OCI-LY1 (cell line): ENCODE measurements at regions not wholly inside any gene's neighbourhood (a gene's known extent, or its start where the extent isn't known, plus 50 kb on each side); places are given as distances from the start of the nearest gene placed in this dataset.

Source experiments
- H2AFZ ChIP-seq: fragments of 200-600 bp; sonication (generic), shearing (Covaris generic); 2 replicates; pipeline ENCODE4 v1.6.0; 2014; ENCODE audit warnings: antibody characterized with exemption, mild to moderate bottlenecking, low read length
- H3F3A ChIP-seq: fragments of 200-600 bp; sonication (generic), shearing (Covaris generic); 2 replicates; pipeline ENCODE4 v1.6.0; 2014; ENCODE audit warnings: mild to moderate bottlenecking, antibody characterized with exemption, low read length, moderate library complexity; ENCODE audit not compliant: insufficient read depth
- H3K27ac ChIP-seq: fragments of 200-600 bp; sonication (generic); 2 replicates; pipeline ENCODE4 v1.5.1; 2014; ENCODE audit warnings: low read length, mixed run types, mild to moderate bottlenecking, low read depth; ENCODE audit not compliant: poor library complexity, severe bottlenecking
- H3K27me3 ChIP-seq: fragments of 200-600 bp; sonication (generic); 2 replicates; pipeline ENCODE4 v1.6.0; 2014; ENCODE audit warnings: antibody characterized with exemption, mild to moderate bottlenecking, low read length, moderate library complexity; ENCODE audit not compliant: insufficient read depth
- H3K36me3 ChIP-seq: fragments of 200-600 bp; sonication (generic); 2 replicates; pipeline ENCODE4 v1.6.1; 2014; ENCODE audit warnings: mild to moderate bottlenecking, antibody characterized with exemption, low read length, moderate library complexity, mixed read lengths; ENCODE audit not compliant: insufficient read depth
- H3K4me1 ChIP-seq: fragments of 200-600 bp; sonication (generic); 2 replicates; pipeline ENCODE4 v1.5.1; 2014; ENCODE audit warnings: mild to moderate bottlenecking, low read length, moderate library complexity; ENCODE audit not compliant: insufficient read depth, severe bottlenecking
- H3K4me2 ChIP-seq: fragments of 200-600 bp; sonication (generic), shearing (Covaris generic); 2 replicates; pipeline ENCODE4 v1.6.1; 2014; ENCODE audit warnings: low read length
- H3K4me3 ChIP-seq: fragments of 200-600 bp; sonication (generic); 2 replicates; pipeline ENCODE4 v1.5.1; 2014; ENCODE audit warnings: low read length, low read depth, mild to moderate bottlenecking, mixed read lengths; ENCODE audit not compliant: poor library complexity, severe bottlenecking
- H3K79me2 ChIP-seq: fragments of 200-600 bp; shearing (Covaris generic); 2 replicates; pipeline ENCODE4 v1.6.1; 2016; ENCODE audit warnings: mixed run types, low read length, mixed read lengths; ENCODE audit not compliant: insufficient read depth
- H3K9ac ChIP-seq: fragments of 200-600 bp; sonication (generic), shearing (Covaris generic); 2 replicates; pipeline ENCODE4 v1.6.1; 2014; ENCODE audit warnings: mild to moderate bottlenecking, low read length, mixed read lengths
- H3K9me2 ChIP-seq: fragments of 200-600 bp; sonication (generic), shearing (Covaris generic); 2 replicates; pipeline ENCODE4 v1.6.1; 2014; ENCODE audit warnings: low read depth, mild to moderate bottlenecking, low read length, mixed read lengths
- H3K9me3 ChIP-seq: fragments of 200-600 bp; shearing (Covaris generic); 2 replicates; pipeline ENCODE4 v1.6.1; 2014; ENCODE audit warnings: low read length, mixed read lengths
- H4K20me1 ChIP-seq: fragments of 200-600 bp; sonication (generic), shearing (Covaris generic); 2 replicates; pipeline ENCODE4 v1.6.0; 2016; ENCODE audit warnings: mild to moderate bottlenecking, low read length; ENCODE audit not compliant: insufficient read depth
- EZH2 ChIP-seq: fragments of 200-600 bp; sonication (generic), shearing (Covaris generic); IDR thresholded peaks from 2 replicates; pipeline ENCODE4 v1.8.0; 2017; ENCODE audit warnings: borderline replicate concordance, mixed run types, mild to moderate bottlenecking, antibody characterized with exemption, low read length, moderate library complexity, mixed read lengths
- TF ChIP-seq, protein P1 (sequence below): fragments of 200-600 bp; sonication (generic), shearing (Covaris generic); IDR thresholded peaks from 2 replicates; pipeline ENCODE4 v1.5.1; 2017; ENCODE audit warnings: mild to moderate bottlenecking, antibody characterized with exemption, low read length, moderate library complexity, mixed read lengths

DNA sequence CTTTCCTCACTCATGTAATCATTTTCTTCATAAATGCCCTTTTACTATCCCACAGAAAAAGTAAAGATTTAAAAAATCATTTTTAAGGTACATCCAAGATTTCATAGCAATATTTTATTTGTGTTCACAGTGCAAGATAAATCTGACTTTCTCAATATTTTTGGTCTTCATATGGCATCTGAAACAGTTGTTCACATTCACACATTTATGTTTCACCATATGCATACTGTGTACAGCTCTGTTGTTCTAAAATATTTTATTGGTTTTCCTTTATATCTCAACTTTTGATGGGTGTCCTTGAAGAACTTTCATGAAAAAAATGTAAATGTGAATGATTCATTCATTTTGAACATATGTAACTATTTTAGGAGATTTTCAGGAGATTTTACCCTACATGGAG lies 348.7 kb downstream of the SNAPC1 start:
- Histone ChIP-seq H3K27ac (no peak overlapping the region), H3K79me2 (no peaks in the 10 kb centered on the region), H2AFZ (no peak overlapping the region), H3K4me2 (no peak overlapping the region), H3K9me3 (no peaks in the 10 kb centered on the region), H3K27me3 (peaks cover 4% of the 10 kb centered on the region), H3K4me3 (no peak overlapping the region), H3K9ac (no peak overlapping the region), H3F3A (no peaks in the 10 kb centered on the region), H3K36me3 (no peaks in the 10 kb centered on the region), H3K9me2 (no peaks in the 10 kb centered on the region), H4K20me1 (no peaks in the 10 kb centered on the region), H3K4me1 (no peaks in the 10 kb centered on the region)
- TF ChIP-seq EZH2 = no peak
- TF ChIP-seq, protein P1, sequence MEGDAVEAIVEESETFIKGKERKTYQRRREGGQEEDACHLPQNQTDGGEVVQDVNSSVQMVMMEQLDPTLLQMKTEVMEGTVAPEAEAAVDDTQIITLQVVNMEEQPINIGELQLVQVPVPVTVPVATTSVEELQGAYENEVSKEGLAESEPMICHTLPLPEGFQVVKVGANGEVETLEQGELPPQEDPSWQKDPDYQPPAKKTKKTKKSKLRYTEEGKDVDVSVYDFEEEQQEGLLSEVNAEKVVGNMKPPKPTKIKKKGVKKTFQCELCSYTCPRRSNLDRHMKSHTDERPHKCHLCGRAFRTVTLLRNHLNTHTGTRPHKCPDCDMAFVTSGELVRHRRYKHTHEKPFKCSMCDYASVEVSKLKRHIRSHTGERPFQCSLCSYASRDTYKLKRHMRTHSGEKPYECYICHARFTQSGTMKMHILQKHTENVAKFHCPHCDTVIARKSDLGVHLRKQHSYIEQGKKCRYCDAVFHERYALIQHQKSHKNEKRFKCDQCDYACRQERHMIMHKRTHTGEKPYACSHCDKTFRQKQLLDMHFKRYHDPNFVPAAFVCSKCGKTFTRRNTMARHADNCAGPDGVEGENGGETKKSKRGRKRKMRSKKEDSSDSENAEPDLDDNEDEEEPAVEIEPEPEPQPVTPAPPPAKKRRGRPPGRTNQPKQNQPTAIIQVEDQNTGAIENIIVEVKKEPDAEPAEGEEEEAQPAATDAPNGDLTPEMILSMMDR = no peak

DNA sequence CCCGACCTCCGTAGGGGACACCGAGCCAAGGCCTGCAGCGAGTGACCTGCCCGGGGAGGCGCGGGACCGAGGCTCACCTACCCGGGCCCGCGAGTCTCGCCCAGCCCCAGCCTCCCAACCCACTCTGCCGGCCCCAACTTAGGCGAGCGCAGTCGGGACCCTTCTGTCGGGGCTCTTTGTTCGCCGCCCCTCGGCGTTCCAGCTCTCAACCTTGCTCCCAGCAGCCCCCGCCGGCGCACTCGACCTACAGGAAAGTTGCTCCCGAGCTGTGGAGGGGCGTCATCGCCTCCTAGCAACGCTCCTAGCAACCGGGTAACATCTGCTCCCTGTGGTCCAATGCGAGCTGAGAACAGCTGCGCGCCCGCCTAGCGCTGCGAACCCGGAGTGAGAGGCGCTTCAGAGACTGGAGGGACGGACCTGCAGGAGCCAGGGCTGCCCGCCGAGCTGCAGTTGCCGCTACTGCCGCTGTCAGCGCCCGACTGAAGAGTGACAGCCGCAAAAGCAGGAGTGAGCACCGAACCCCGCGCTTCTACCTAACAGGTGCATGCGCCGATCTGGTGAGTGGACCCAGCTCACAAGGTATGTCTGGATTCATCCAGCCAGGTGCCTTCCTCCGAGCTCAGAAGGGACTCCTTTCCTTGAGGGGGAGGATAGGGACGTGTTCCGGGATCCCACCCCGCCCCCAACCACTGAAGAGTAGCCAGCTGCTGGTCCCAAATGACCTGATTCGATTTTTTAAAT lies 355.0 kb downstream of the SNAPC1 start:
- H3K27ac ChIP-seq = no peak overlapping the region
- no peak overlapping the region for H3K9ac ChIP-seq
- no peaks in the 10 kb centered on the region for H3K36me3 ChIP-seq
- H3F3A ChIP-seq = no peaks in the 10 kb centered on the region
- H3K79me2 ChIP-seq = no peaks in the 10 kb centered on the region
- no peaks in the 10 kb centered on the region for H3K27me3 ChIP-seq
- H3K4me1 ChIP-seq = peaks cover 12% of the 10 kb centered on the region
- TF ChIP-seq, protein P1 = peak; percentile 44
- TF ChIP-seq EZH2 = no peak
- H3K4me3 ChIP-seq = peak overlapping the region; percentile 48
- no peaks in the 10 kb centered on the region for H3K9me2 ChIP-seq
- no peaks in the 10 kb centered on the region for H3K9me3 ChIP-seq
- no peak overlapping the region for H2AFZ ChIP-seq
- no peaks in the 10 kb centered on the region for H4K20me1 ChIP-seq
- H3K4me2 ChIP-seq = peak overlapping the region; percentile 63

DNA sequence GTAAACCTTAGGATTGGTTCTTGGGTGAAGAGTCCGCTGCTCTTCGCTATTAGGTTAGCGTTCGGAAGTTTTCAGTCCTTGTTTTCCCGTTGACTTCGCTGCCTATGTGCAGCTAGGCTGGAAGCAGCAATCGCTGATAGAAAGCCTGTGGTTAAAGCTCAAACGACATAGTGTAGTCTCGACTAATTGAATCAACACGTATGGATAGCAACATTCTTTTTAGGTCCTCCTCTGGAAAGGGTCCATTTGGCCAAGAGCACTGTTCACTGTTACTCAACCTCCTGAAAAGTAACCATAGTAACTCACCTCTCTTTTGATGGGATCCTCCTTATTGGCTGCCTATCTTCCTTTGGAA lies 355.5 kb downstream of the SNAPC1 start:
- peaks cover 12% of the 10 kb centered on the region for H3K4me1 ChIP-seq
- peak overlapping the region; percentile 48 for H3K4me3 ChIP-seq
- H3K4me2 ChIP-seq = peak overlapping the region; percentile 63
- no peaks in the 10 kb centered on the region for H4K20me1 ChIP-seq
- no peaks in the 10 kb centered on the region for H3K79me2 ChIP-seq
- no peak overlapping the region for H3K9ac ChIP-seq
- no peaks in the 10 kb centered on the region for H3K27me3 ChIP-seq
- no peak overlapping the region for H3K27ac ChIP-seq
- H3K9me2 ChIP-seq = no peaks in the 10 kb centered on the region
- H3K9me3 ChIP-seq = no peaks in the 10 kb centered on the region
- TF ChIP-seq EZH2 = no peak
- TF ChIP-seq, protein P1 = no peak
- no peaks in the 10 kb centered on the region for H3K36me3 ChIP-seq
- H2AFZ ChIP-seq = no peak overlapping the region
- no peaks in the 10 kb centered on the region for H3F3A ChIP-seq
